Thyroid gland (tissue), 4 donors: ENCODE measurements at regions not wholly inside any gene's neighbourhood (a gene's known extent, or its start where the extent isn't known, plus 50 kb on each side); places are given as distances from the start of the nearest gene placed in this dataset.

Source experiments
- CTCF ChIP-seq, 6 experiments: fragments of 200-600 bp in 3 of 6; fragments of 450-650 bp in 3 of 6; sonication (generic) in 3 of 6; IDR thresholded peaks; one replicate each; pipeline ENCODE4 v1.5.1; 2016 to 2019; ENCODE audit warnings: antibody characterized with exemption in 6 of 6, mild to moderate bottlenecking in 2 of 6, inconsistent platforms in 1 of 6, moderate library complexity in 1 of 6
- POLR2A ChIP-seq, 2 donors: fragments of 450-650 bp; IDR thresholded peaks; one replicate each; pipeline ENCODE4 v1.6.1; 2017; ENCODE audit warnings: antibody characterized with exemption in 2 of 2, mild to moderate bottlenecking in 2 of 2, moderate library complexity in 1 of 2

- no peak for TF ChIP-seq CTCF (IDR thresholded peaks at IDR 0.05)
- TF ChIP-seq POLR2A (IDR thresholded peaks at IDR 0.05): no peak
Observed at GRCh38 chr1:200240656-200241055, 169.2 kb downstream of the ZNF281 start.
